Lung (tissue), 11 donors: ENCODE measurements at regions not wholly inside any gene's neighbourhood (a gene's known extent, or its start where the extent isn't known, plus 50 kb on each side); places are given as distances from the start of the nearest gene placed in this dataset.

Experiments
- ATAC-seq: fragments of 200-7000 bp; cut with Tn5 transposase; one replicate; pipeline ENCODE4 v1.9.1; 2020; ENCODE audit warnings: moderate number of reproducible peaks; ENCODE audit not compliant: insufficient read depth, low FRiP score
- DNase-seq, 3 donors: peaks; one replicate each; pipeline ENCODE4 v3.0.0-alpha.2; 2013 to 2017
- H3K27ac ChIP-seq, 2 donors: one replicate each; pipeline ENCODE4 v1.5.1; 2013; ENCODE audit warnings: mild to moderate bottlenecking in 2 of 2, moderate library complexity in 2 of 2, control low read depth in 1 of 2, inconsistent platforms in 1 of 2, low read depth in 1 of 2, low read length in 1 of 2
- H3K27me3 ChIP-seq, 3 donors: one replicate each; pipeline ENCODE4 v1.5.1; 2013; ENCODE audit warnings: low read length in 2 of 3; ENCODE audit not compliant: control insufficient read depth in 3 of 3, insufficient read depth in 3 of 3
- H3K36me3 ChIP-seq, 4 donors: one replicate each; pipeline ENCODE4 v1.5.1; 2013; ENCODE audit warnings: low read length in 4 of 4, mild to moderate bottlenecking in 1 of 4, moderate library complexity in 1 of 4; ENCODE audit not compliant: control insufficient read depth in 4 of 4, insufficient read depth in 4 of 4
- H3K4me1 ChIP-seq, 5 donors: one replicate each; pipeline ENCODE4 v1.5.1; 2013; ENCODE audit warnings: low read length in 5 of 5, mild to moderate bottlenecking in 2 of 5, moderate library complexity in 1 of 5; ENCODE audit not compliant: control insufficient read depth in 5 of 5, insufficient read depth in 5 of 5
- H3K4me3 ChIP-seq: one replicate; pipeline ENCODE4 v1.5.1; 2013; ENCODE audit warnings: mild to moderate bottlenecking, control low read depth, moderate library complexity
- H3K9ac ChIP-seq, 2 donors: one replicate each; pipeline ENCODE4 v1.5.1; 2013; ENCODE audit warnings: low read length in 2 of 2, control low read depth in 1 of 2; ENCODE audit not compliant: insufficient read depth in 1 of 2
- H3K9me3 ChIP-seq, 4 donors: one replicate each; pipeline ENCODE4 v1.5.1; 2013; ENCODE audit warnings: low read length in 3 of 4, mild to moderate bottlenecking in 1 of 4, moderate library complexity in 1 of 4; ENCODE audit not compliant: control insufficient read depth in 4 of 4, insufficient read depth in 3 of 4
- whole genome bisulfite sequencing, 2 donors: extraction: QIAGEN DNeasy Blood & Tissue Kit; methylation state at CpG; one replicate each; pipeline ENCODE4 v1.1.7; 2013; 5-methylcytosine and 5-hydroxymethylcytosine counted together
- TF ChIP-seq, protein P1 (sequence below): IDR thresholded peaks from 2 replicates; pipeline ENCODE4 v1.5.1; 2012; ENCODE audit warnings: mild to moderate bottlenecking; ENCODE audit errors: control extremely low read depth, extremely low read depth
- donor health status: control.
- donor health status: control.
- donor health status: Bipolar disorder and iron deficiency.
- donor health status: healthy.
- donor health status: DM: yes; HTN: yes; CAD: no.

DNA sequence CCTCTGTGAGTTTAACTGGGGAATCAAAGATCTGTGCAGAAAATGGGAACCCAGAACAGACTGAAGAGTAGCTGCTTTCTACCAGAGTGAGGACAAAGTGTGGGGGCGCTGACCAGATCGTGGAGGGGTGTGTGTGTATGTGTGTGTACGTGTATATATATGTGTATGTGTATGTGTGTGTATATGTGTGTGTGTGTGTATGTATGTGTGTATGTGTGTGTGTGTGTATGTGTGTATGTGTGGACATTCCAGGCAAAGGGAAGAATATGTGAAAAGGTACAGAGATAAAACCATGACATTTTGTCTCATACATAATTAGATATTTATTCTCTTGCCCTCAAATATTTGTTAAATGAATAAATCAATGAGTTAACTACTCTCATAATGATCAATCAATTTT lies 54.9 kb upstream of the DPPA4 start:
- Histone ChIP-seq H3K4me1 (no peaks in the 10 kb centered on the region), H3K27me3 (no peaks in the 10 kb centered on the region), H3K4me3 (no peak overlapping the region), H3K9ac (no peak overlapping the region), H3K36me3 (no peaks in the 10 kb centered on the region), H3K9me3 (peaks cover 0 to 2% (median 0%) of the 10 kb centered on the region in 4 donors), H3K27ac (no peak overlapping the region)
- WGBS, 2 donors = 82 to 90% methylated on average over 3 of the region's 3 CpGs
- no peak for DNase-seq
- TF ChIP-seq, protein P1, sequence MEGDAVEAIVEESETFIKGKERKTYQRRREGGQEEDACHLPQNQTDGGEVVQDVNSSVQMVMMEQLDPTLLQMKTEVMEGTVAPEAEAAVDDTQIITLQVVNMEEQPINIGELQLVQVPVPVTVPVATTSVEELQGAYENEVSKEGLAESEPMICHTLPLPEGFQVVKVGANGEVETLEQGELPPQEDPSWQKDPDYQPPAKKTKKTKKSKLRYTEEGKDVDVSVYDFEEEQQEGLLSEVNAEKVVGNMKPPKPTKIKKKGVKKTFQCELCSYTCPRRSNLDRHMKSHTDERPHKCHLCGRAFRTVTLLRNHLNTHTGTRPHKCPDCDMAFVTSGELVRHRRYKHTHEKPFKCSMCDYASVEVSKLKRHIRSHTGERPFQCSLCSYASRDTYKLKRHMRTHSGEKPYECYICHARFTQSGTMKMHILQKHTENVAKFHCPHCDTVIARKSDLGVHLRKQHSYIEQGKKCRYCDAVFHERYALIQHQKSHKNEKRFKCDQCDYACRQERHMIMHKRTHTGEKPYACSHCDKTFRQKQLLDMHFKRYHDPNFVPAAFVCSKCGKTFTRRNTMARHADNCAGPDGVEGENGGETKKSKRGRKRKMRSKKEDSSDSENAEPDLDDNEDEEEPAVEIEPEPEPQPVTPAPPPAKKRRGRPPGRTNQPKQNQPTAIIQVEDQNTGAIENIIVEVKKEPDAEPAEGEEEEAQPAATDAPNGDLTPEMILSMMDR = no peak
- ATAC-seq = no peak

DNA sequence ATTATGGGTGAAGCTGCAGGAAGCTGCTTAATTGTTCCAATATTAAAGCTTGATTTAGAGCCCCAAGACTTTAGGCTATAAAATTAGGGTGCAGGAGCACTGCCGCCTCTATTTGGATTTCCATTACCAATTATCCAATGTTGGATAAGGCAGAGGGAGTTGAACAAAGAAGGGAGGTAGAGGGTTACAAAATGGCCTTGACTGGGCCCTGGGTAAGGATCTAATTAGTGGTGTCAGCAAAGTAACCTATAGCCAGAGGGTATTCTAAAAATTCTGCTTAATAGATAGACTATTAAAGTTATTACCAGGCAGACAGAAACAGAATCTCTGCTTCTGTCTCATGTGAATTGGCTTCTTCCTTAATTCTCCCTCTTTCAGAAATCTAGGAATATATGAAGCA lies 50.3 kb upstream of the DPPA4 start:
- no peaks in the 10 kb centered on the region for H3K36me3 ChIP-seq
- no peaks in the 10 kb centered on the region for H3K9me3 ChIP-seq
- 87 to 97% methylated on average over 1 of the region's 1 CpG for WGBS, 2 donors
- no peaks in the 10 kb centered on the region for H3K4me1 ChIP-seq
- TF ChIP-seq, protein P1 = no peak
- H3K27me3 ChIP-seq = peaks cover 0 to under 1% (median 0%) of the 10 kb centered on the region in 3 donors
- ATAC-seq = no peak
- no peak overlapping the region for H3K4me3 ChIP-seq
- DNase-seq = no peak
- H3K9ac ChIP-seq = no peak overlapping the region
- no peak overlapping the region for H3K27ac ChIP-seq

DNA sequence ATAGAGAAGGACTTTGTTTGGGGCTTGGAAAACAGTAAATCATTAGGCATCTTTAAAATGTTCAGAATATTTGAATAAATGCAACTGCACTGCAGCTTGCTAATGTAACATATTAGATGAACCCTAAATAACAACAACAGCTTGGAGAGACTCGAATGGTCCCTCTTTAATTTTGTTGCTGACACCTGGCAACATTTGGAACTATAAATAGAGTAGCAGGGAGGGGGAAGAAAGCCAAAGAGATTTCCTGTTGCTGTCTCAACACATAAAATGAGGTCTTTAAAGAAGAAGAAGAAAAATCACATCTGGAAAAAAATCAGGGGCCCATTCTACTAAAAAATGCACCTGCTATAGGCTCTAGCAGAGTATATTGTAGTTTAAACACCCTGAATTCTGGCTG lies 49.9 kb upstream of the DPPA4 start:
- Histone ChIP-seq H3K36me3 (no peaks in the 10 kb centered on the region), H3K4me1 (no peaks in the 10 kb centered on the region), H3K27me3 (peaks cover 0 to 2% (median 0%) of the 10 kb centered on the region in 3 donors), H3K9me3 (no peaks in the 10 kb centered on the region), H3K27ac (no peak overlapping the region), H3K4me3 (no peak overlapping the region), H3K9ac (no peak overlapping the region)
- TF ChIP-seq, protein P1 = no peak
- DNase-seq (no peak), ATAC-seq (no peak)
- WGBS, 2 donors = 8 to 15% methylated on average over 1 of the region's 1 CpG
